ENCODE measurements at regions not wholly inside any gene's neighbourhood (a gene's known extent, or its start where the extent isn't known, plus 50 kb on each side); places are given as distances from the start of the nearest gene placed in this dataset.
"Not testable (repeated sequence)": the region's sequence is repeated elsewhere in the genome, so short reads cannot be mapped to it uniquely, and the experiment has no call there.

DNA sequence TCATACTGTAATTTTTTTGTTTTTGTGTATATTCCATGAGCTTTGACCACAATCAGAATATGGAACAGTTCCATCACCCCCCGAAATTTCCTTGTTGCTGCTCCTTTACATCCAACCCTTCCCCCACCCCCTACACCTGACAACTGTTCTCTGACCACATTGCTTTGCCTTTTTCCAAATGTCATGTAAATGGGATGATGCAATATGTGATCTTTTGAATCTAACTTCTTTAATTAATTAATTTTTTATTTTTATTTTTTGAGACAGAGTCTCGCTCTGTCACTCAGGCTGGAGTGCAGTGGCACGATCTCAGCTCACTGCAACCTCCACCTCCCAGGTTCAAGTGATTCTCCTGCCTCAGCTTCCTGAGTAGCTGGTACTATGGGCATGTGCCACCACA is 192.9 kb upstream of the MYL2 start:
- H3K9me3 ChIP-seq (ENCODE audit: control insufficient read depth in 3 of 3, low read length in 3 of 3); H3K27me3 ChIP-seq (ENCODE audit: control insufficient read depth in 3 of 3, insufficient read depth in 3 of 3, low read length in 3 of 3); H3K36me3 ChIP-seq (ENCODE audit: control insufficient read depth in 3 of 3, insufficient read depth in 3 of 3, low read length in 3 of 3); H3K27ac ChIP-seq (ENCODE audit: low read depth, low read length); H3K9ac ChIP-seq (ENCODE audit: low read depth in 1 of 3, low read length in 3 of 3); H3K4me1 ChIP-seq (ENCODE audit: control insufficient read depth in 3 of 3, insufficient read depth in 3 of 3, low read length in 3 of 3); H3K4me3 ChIP-seq (ENCODE audit: low read length in 3 of 3): not testable (repeated sequence)

DNA sequence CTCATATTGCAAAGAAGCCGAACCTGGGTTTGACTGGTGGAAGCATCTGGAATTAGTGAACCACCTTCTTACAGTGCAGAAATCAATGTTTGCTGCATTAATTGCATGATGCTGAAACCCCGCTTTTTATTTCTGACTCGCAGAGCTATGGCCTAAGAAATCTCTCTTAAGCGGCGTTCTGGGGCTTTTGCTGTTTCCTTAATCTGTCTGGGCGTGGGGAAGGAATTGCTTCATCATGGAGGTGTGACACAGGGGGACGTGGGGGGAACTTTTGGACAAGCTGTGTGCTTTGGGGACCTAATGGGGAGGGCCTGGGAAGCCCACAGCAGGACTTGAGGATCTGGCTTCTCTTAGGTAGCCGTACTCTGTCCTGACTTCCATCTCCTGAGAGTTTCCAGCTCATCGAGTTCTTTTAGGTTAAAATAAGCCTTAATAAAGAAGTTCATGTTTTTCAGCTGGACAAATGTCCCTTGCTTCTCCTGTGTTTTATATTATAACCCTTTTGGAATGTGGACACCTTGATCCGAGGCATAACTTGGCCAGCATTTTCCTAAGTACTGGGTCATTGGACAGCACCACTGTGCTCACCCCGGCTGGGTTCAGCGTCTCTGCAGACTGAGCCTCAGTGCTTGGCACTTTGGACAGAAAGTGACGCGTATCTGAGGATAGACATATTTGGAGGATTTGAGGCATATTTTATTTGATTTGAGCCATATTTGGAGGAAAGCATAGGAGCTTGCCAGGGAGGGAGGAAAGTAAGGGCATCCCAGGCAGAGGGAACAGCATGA is 192.1 kb upstream of the MYL2 start:
- Histone ChIP-seq H3K9me3 (ENCODE audit: control insufficient read depth in 3 of 3, low read length in 3 of 3) (peaks cover 0 to 4% (median 0%) of the 10 kb centered on the region in 3 donors), H3K36me3 (ENCODE audit: control insufficient read depth in 3 of 3, insufficient read depth in 3 of 3, low read length in 3 of 3) (no peaks in the 10 kb centered on the region), H3K9ac (ENCODE audit: low read depth in 1 of 3, low read length in 3 of 3) (no peak overlapping the region), H3K27me3 (ENCODE audit: control insufficient read depth in 3 of 3, insufficient read depth in 3 of 3, low read length in 3 of 3) (peaks cover 0 to 10% (median 0%) of the 10 kb centered on the region in 3 donors), H3K27ac (ENCODE audit: low read depth, low read length) (no peak overlapping the region), H3K4me1 (ENCODE audit: control insufficient read depth in 3 of 3, insufficient read depth in 3 of 3, low read length in 3 of 3) (no peaks in the 10 kb centered on the region), H3K4me3 (ENCODE audit: low read length in 3 of 3) (no peak overlapping the region)

DNA sequence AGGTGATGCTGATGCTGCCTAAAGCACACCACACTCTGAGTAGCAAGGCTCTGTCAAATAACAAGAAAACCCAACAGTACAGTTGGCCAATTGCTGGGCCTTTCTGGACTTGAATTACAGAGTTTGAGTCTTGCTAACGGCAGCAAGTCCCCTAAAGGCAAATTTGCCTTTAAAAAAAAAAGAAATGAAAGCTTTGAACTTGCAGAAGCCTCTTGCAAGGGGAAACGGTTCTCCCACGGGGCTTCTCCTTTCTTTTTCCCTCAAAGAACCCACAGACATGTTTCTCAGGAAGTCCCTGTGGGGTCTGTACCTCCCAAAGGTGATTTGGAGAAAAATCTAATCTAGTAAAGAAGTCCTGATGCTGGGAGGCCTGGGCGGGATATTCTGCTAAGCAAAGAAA is 191.3 kb upstream of the MYL2 start:
- Histone ChIP-seq H3K4me3 (ENCODE audit: low read length in 3 of 3) (no peak overlapping the region), H3K27ac (ENCODE audit: low read depth, low read length) (no peak overlapping the region), H3K36me3 (ENCODE audit: control insufficient read depth in 3 of 3, insufficient read depth in 3 of 3, low read length in 3 of 3) (no peaks in the 10 kb centered on the region)

DNA sequence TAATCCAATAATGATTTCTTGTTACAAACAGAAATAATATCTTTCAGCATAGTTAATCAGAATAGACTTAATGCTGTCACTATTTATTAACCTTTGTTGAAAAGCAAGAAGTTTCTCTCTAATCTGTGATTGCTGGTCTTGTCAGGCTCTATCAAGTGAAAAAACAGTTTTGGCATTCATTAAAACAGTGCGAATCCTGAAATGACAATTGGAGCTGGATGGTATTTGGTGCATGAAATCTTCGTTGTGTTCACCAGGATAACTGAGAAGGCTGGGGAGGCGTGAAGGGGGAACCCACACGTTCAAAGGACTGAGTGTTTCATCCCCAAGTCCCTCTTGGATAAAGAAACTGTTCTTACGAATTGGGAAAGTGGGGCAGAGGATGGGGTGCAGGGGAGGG is 190.2 kb upstream of the MYL2 start:
- H3K27ac ChIP-seq (ENCODE audit: low read depth, low read length) = no peak overlapping the region
- H3K4me1 ChIP-seq (ENCODE audit: control insufficient read depth in 3 of 3, insufficient read depth in 3 of 3, low read length in 3 of 3) = no peaks in the 10 kb centered on the region
- no peak overlapping the region for H3K4me3 ChIP-seq (ENCODE audit: low read length in 3 of 3)
- no peaks in the 10 kb centered on the region for H3K36me3 ChIP-seq (ENCODE audit: control insufficient read depth in 3 of 3, insufficient read depth in 3 of 3, low read length in 3 of 3)
- peaks cover 0 to 5% (median 3%) of the 10 kb centered on the region in 3 donors for H3K27me3 ChIP-seq (ENCODE audit: control insufficient read depth in 3 of 3, insufficient read depth in 3 of 3, low read length in 3 of 3)
- no peak overlapping the region for H3K9ac ChIP-seq (ENCODE audit: low read depth in 1 of 3, low read length in 3 of 3)
- H3K9me3 ChIP-seq (ENCODE audit: control insufficient read depth in 3 of 3, low read length in 3 of 3) = peaks cover 0 to 4% (median 0%) of the 10 kb centered on the region in 3 donors

More for the DNA sequence above, 191.3 kb upstream of the MYL2 start:
- Histone ChIP-seq H3K4me1 (ENCODE audit: control insufficient read depth in 3 of 3, insufficient read depth in 3 of 3, low read length in 3 of 3) (no peaks in the 10 kb centered on the region), H3K9me3 (ENCODE audit: control insufficient read depth in 3 of 3, low read length in 3 of 3) (peaks cover 0 to 4% (median 0%) of the 10 kb centered on the region in 3 donors), H3K9ac (ENCODE audit: low read depth in 1 of 3, low read length in 3 of 3) (no peak overlapping the region), H3K27me3 (ENCODE audit: control insufficient read depth in 3 of 3, insufficient read depth in 3 of 3, low read length in 3 of 3) (peaks cover 0 to 5% (median 3%) of the 10 kb centered on the region in 3 donors)

DNA sequence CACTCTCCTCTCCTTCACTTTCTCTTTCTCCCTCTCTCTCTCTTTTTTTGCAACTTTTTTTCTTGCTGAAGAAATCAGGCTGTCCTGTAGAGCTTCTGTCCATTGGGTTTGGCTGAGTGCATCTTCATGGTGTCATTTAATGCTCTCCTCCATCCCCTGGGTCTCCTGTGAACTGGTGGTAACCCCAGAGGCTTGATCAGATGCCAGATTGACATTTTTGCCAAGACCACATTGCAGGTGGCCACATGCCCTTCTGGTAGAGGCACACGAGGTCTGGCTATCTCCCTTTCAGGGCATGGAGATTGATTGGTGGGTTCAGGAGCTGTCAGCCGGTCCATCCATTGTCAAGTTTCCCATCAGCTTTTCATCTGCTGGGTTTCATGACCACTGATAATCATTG is 188.3 kb upstream of the MYL2 start:
- Histone ChIP-seq H3K27ac (ENCODE audit: low read depth, low read length) (no peak overlapping the region), H3K9ac (ENCODE audit: low read depth in 1 of 3, low read length in 3 of 3) (no peak overlapping the region), H3K4me1 (ENCODE audit: control insufficient read depth in 3 of 3, insufficient read depth in 3 of 3, low read length in 3 of 3) (no peaks in the 10 kb centered on the region), H3K9me3 (ENCODE audit: control insufficient read depth in 3 of 3, low read length in 3 of 3) (peaks cover 0 to 4% (median 0%) of the 10 kb centered on the region in 3 donors), H3K36me3 (ENCODE audit: control insufficient read depth in 3 of 3, insufficient read depth in 3 of 3, low read length in 3 of 3) (no peaks in the 10 kb centered on the region), H3K27me3 (ENCODE audit: control insufficient read depth in 3 of 3, insufficient read depth in 3 of 3, low read length in 3 of 3) (peaks cover 0 to 9% (median 3%) of the 10 kb centered on the region in 3 donors), H3K4me3 (ENCODE audit: low read length in 3 of 3) (no peak overlapping the region)

DNA sequence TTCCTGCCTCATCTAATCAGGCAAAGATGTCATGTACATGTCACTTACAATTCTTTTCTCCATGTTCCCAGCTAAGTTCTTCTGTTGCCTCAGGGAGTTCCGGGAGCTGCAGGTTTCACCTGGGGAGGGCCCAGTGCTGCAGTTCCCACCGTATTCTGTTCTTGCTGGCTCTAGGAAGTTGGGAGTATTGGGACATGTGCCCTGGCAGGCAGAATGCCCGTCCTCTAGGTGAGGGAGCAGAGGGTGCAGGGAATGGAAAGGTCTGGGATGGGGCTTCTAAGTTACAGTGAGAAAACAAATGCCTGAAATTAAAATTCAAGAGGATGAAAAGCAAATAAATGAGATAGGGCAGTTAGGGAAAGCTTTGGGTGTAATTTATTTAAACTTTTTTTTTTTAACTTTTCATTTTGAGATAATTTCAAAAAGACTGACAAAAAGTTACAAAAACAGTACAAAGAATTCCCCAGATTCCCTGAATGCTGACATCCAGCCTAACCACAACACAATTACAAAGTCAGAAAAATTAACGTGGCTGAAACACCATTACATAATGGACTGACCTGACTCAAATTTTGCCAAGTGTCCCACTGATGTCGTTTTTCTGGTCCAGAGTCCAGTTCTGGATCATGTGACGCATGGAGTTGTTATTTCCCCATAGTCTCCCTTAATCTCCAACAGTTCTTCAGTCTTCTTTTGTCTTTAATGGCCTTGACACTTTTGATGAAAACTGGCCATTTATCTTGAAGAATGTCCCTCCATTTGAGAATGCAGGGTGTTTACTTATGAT is 187.2 kb upstream of the MYL2 start:
- peaks cover 0 to 3% (median 3%) of the 10 kb centered on the region in 3 donors for H3K27me3 ChIP-seq (ENCODE audit: control insufficient read depth in 3 of 3, insufficient read depth in 3 of 3, low read length in 3 of 3)
- no peak overlapping the region for H3K27ac ChIP-seq (ENCODE audit: low read depth, low read length)
- peaks cover 0 to 4% (median 0%) of the 10 kb centered on the region in 3 donors for H3K9me3 ChIP-seq (ENCODE audit: control insufficient read depth in 3 of 3, low read length in 3 of 3)
- no peak overlapping the region for H3K4me3 ChIP-seq (ENCODE audit: low read length in 3 of 3)
- no peak overlapping the region for H3K9ac ChIP-seq (ENCODE audit: low read depth in 1 of 3, low read length in 3 of 3)
- peaks cover 0 to 1% (median 0%) of the 10 kb centered on the region in 3 donors for H3K4me1 ChIP-seq (ENCODE audit: control insufficient read depth in 3 of 3, insufficient read depth in 3 of 3, low read length in 3 of 3)
- no peaks in the 10 kb centered on the region for H3K36me3 ChIP-seq (ENCODE audit: control insufficient read depth in 3 of 3, insufficient read depth in 3 of 3, low read length in 3 of 3)

DNA sequence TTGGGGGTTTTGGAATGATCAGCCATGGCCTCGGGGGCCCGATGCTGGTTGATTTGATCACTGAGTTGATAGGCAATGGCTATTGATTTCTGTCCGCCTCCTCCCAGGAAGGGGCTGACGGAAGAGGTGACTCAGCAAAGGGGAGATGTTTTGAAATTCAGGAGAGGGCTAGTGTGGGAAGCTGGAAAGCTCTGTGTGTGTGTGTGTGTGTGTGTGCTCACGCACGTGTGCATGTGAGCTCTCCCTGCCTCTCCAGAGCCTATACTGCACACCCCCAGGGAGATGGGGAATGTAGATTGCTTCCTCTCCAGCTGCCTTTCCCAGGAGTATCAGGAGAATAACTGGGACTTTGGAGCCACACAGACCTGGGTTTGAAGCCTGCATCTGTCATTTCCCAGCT is 184.9 kb upstream of the MYL2 start:
- H3K36me3 ChIP-seq (ENCODE audit: control insufficient read depth in 3 of 3, insufficient read depth in 3 of 3, low read length in 3 of 3) = no peaks in the 10 kb centered on the region
- no peak overlapping the region for H3K9ac ChIP-seq (ENCODE audit: low read depth in 1 of 3, low read length in 3 of 3)
- H3K9me3 ChIP-seq (ENCODE audit: control insufficient read depth in 3 of 3, low read length in 3 of 3) = peaks cover 0 to 4% (median 0%) of the 10 kb centered on the region in 3 donors
- H3K27me3 ChIP-seq (ENCODE audit: control insufficient read depth in 3 of 3, insufficient read depth in 3 of 3, low read length in 3 of 3) = peaks cover 3 to 7% (median 4%) of the 10 kb centered on the region in 3 donors
- H3K4me1 ChIP-seq (ENCODE audit: control insufficient read depth in 3 of 3, insufficient read depth in 3 of 3, low read length in 3 of 3) = peaks cover 0 to 3% (median 0%) of the 10 kb centered on the region in 3 donors
- no peak overlapping the region for H3K27ac ChIP-seq (ENCODE audit: low read depth, low read length)
- H3K4me3 ChIP-seq (ENCODE audit: low read length in 3 of 3) = no peak overlapping the region

DNA sequence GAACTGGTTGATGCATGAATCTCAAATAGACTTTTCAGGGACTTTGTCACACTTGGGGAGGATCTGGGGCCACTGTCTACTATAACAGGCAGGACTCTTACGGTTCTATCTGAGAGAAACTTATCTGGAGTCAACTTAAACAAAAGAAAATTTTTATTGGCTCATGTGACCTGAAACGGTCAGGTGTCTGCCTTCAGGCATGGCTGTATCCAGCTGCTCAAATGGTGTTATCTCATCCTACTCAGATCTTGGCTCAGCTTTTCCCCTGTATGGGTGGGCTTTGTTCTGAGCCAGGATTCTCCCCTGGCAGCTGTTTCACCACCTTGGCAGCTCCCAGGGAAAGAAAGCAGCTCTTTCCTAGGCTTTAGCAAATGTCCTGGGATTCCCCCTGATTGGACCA is 183.2 kb upstream of the MYL2 start:
- H3K4me1 ChIP-seq (ENCODE audit: control insufficient read depth in 3 of 3, insufficient read depth in 3 of 3, low read length in 3 of 3) = peaks cover 0 to 3% (median 0%) of the 10 kb centered on the region in 3 donors
- peaks cover 0 to 4% (median 0%) of the 10 kb centered on the region in 3 donors for H3K9me3 ChIP-seq (ENCODE audit: control insufficient read depth in 3 of 3, low read length in 3 of 3)
- H3K9ac ChIP-seq (ENCODE audit: low read depth in 1 of 3, low read length in 3 of 3) = no peak overlapping the region
- no peak overlapping the region for H3K4me3 ChIP-seq (ENCODE audit: low read length in 3 of 3)
- peaks cover 6 to 8% (median 8%) of the 10 kb centered on the region in 3 donors for H3K27me3 ChIP-seq (ENCODE audit: control insufficient read depth in 3 of 3, insufficient read depth in 3 of 3, low read length in 3 of 3)
- H3K36me3 ChIP-seq (ENCODE audit: control insufficient read depth in 3 of 3, insufficient read depth in 3 of 3, low read length in 3 of 3) = no peaks in the 10 kb centered on the region
- no peak overlapping the region for H3K27ac ChIP-seq (ENCODE audit: low read depth, low read length)

DNA sequence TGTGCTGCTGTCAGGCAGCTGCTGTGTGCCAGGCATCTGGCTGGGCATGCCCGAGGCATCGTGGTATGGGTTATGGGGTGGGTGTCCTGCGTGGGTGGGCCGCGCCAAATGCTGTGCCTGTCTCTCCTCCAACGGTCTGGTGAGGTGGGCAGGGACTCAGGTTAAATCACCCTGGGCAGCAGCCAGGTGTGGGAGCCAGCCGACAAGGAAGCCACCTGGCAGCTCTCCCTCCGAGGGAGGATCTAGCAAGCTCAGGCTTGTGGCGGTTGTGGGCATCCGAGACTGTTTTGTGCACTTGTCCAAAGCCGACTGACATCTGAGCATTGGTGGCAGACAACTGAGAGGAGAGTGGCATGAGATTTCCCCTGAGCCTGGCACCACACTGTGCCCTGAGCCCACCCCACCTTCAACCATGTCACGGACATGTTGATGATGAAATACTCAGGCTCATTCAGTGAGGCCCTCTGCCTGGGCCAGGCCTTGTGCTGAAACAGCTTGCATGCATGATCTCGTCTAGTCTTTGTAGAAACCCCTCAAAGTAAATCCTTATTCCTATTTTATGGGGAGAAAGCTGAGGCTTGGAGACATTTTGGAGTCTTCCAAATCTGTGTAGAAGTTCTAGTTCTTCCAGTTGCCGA is 181.8 kb upstream of the MYL2 start:
- Histone ChIP-seq H3K27me3 (ENCODE audit: control insufficient read depth in 3 of 3, insufficient read depth in 3 of 3, low read length in 3 of 3) (peaks cover 6 to 13% (median 12%) of the 10 kb centered on the region in 3 donors), H3K9me3 (ENCODE audit: control insufficient read depth in 3 of 3, low read length in 3 of 3) (no peaks in the 10 kb centered on the region), H3K36me3 (ENCODE audit: control insufficient read depth in 3 of 3, insufficient read depth in 3 of 3, low read length in 3 of 3) (no peaks in the 10 kb centered on the region), H3K9ac (ENCODE audit: low read depth in 1 of 3, low read length in 3 of 3) (no peak overlapping the region), H3K4me1 (ENCODE audit: control insufficient read depth in 3 of 3, insufficient read depth in 3 of 3, low read length in 3 of 3) (peaks cover 0 to 3% (median 0%) of the 10 kb centered on the region in 3 donors), H3K4me3 (ENCODE audit: low read length in 3 of 3) (no peak overlapping the region), H3K27ac (ENCODE audit: low read depth, low read length) (no peak overlapping the region)

Data from skeletal muscle tissue (tissue), 3 donors.